ENCODE measurements at regions not wholly inside any gene's neighbourhood (a gene's known extent, or its start where the extent isn't known, plus 50 kb on each side); places are given as distances from the start of the nearest gene placed in this dataset.

DNA sequence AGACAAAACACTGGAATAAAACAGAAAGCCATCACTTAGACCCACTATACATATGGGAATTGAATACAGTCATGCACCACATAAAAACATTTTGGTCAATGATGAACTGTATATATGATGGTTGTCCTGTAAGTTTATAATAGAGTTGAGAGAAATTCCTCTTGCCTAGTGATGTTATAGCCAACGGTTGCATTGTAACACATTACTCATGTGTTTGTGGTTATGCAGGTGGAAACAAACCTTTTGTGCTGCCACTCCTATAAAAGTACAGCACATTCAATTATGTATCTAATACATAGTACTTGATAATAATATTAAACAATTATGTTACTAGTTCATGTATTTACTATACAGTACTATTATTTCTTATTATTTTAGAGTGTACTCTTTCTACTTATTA lies 381.2 kb upstream of the MBL2 start:
- H3K4me1 ChIP-seq (ENCODE audit: control insufficient read depth in 1 of 2, insufficient read depth in 2 of 2, low read length in 2 of 2): no peaks in the 10 kb centered on the region
- H3K9me3 Mint-ChIP-seq: peaks cover 3 to 9% (median 7%) of the 10 kb centered on the region in 7 donors
- DNase-seq: no peak

GRCh38 chr10:53140506-53140905 lies 367.9 kb upstream of the MBL2 start:
- peaks cover 0 to 11% (median 0%) of the 10 kb centered on the region in 7 donors for H3K9me3 Mint-ChIP-seq
- Histone ChIP-seq H3K4me1 (ENCODE audit: control insufficient read depth in 1 of 2, insufficient read depth in 2 of 2, low read length in 2 of 2) (no peaks in the 10 kb centered on the region), H3K27ac (ENCODE audit: low read depth in 1 of 2, low read length in 2 of 2) (no peak overlapping the region), H4K20me1 (ENCODE audit: insufficient read depth, low read length) (no peaks in the 10 kb centered on the region), H3K9ac (ENCODE audit: insufficient read depth, low read length, poor library complexity, severe bottlenecking) (no peak overlapping the region), H3K4me3 (replicated peaks in 1 of 3; ENCODE audit: low read depth in 2 of 3, low read length in 3 of 3) (no peak overlapping the region), H3K9me3 (replicated peaks in 1 of 2; ENCODE audit: control insufficient read depth in 1 of 2, insufficient read depth in 1 of 2, low read length in 2 of 2) (no peaks in the 10 kb centered on the region), H3K36me3 (replicated peaks in 1 of 2; ENCODE audit: control insufficient read depth in 1 of 2, insufficient read depth in 2 of 2, low read length in 2 of 2) (no peaks in the 10 kb centered on the region), H3K27me3 (ENCODE audit: control insufficient read depth in 2 of 2, insufficient read depth in 2 of 2, low read length in 2 of 2) (no peaks in the 10 kb centered on the region), H3K4me2 (replicated peaks; ENCODE audit: extremely low read depth, low read length, poor library complexity, severe bottlenecking) (no peak overlapping the region), H2AFZ (ENCODE audit: insufficient read depth, low read depth, low read length, poor library complexity, severe bottlenecking) (no peak overlapping the region), H3K79me2 (ENCODE audit: insufficient read depth, low read length) (no peaks in the 10 kb centered on the region)
- H3K4me1 Mint-ChIP-seq: no peaks in the 10 kb centered on the region
- H3K27ac Mint-ChIP-seq: no peak overlapping the region
- no peak overlapping the region for H3K4me3 Mint-ChIP-seq
- no peak for TF ChIP-seq CTCF (IDR thresholded peaks at IDR 0.05)
- intact Hi-C loops (cut with micrococcal nuclease): no loop called here
- WGBS (ENCODE audit: insufficient coverage): no CpG with 5 or more reads among the region's 1 CpG
- no peaks in the 10 kb centered on the region for H3K36me3 Mint-ChIP-seq
- no peak for DNase-seq
- H3K27me3 Mint-ChIP-seq (ENCODE audit: low read depth in 3 of 3): peaks cover 0 to 1% (median 0%) of the 10 kb centered on the region in 3 donors

More for the DNA sequence above, 381.2 kb upstream of the MBL2 start:
- Histone ChIP-seq H3K4me3 (replicated peaks in 1 of 3; ENCODE audit: low read depth in 2 of 3, low read length in 3 of 3) (no peak overlapping the region), H3K9ac (ENCODE audit: insufficient read depth, low read length, poor library complexity, severe bottlenecking) (no peak overlapping the region), H4K20me1 (ENCODE audit: insufficient read depth, low read length) (no peaks in the 10 kb centered on the region), H3K9me3 (replicated peaks in 1 of 2; ENCODE audit: control insufficient read depth in 1 of 2, insufficient read depth in 1 of 2, low read length in 2 of 2) (peaks cover 0 to 5% of the 10 kb centered on the region in 2 donors), H2AFZ (ENCODE audit: insufficient read depth, low read depth, low read length, poor library complexity, severe bottlenecking) (no peak overlapping the region), H3K27ac (ENCODE audit: low read depth in 1 of 2, low read length in 2 of 2) (no peak overlapping the region), H3K79me2 (ENCODE audit: insufficient read depth, low read length) (no peaks in the 10 kb centered on the region), H3K4me2 (replicated peaks; ENCODE audit: extremely low read depth, low read length, poor library complexity, severe bottlenecking) (no peak overlapping the region), H3K36me3 (replicated peaks in 1 of 2; ENCODE audit: control insufficient read depth in 1 of 2, insufficient read depth in 2 of 2, low read length in 2 of 2) (no peaks in the 10 kb centered on the region), H3K27me3 (ENCODE audit: control insufficient read depth in 2 of 2, insufficient read depth in 2 of 2, low read length in 2 of 2) (no peaks in the 10 kb centered on the region)
- no peak for TF ChIP-seq CTCF (IDR thresholded peaks at IDR 0.05)
- H3K4me3 Mint-ChIP-seq: no peak overlapping the region
- H3K4me1 Mint-ChIP-seq: no peaks in the 10 kb centered on the region
- no peak overlapping the region for H3K27ac Mint-ChIP-seq
- H3K27me3 Mint-ChIP-seq (ENCODE audit: low read depth in 3 of 3): no peaks in the 10 kb centered on the region
- intact Hi-C loops (cut with micrococcal nuclease): no loop called here
- WGBS (ENCODE audit: insufficient coverage): no CpG with 5 or more reads among the region's 1 CpG
- H3K36me3 Mint-ChIP-seq: no peaks in the 10 kb centered on the region
